ENCODE measurements at regions not wholly inside any gene's neighbourhood (a gene's known extent, or its start where the extent isn't known, plus 50 kb on each side); places are given as distances from the start of the nearest gene placed in this dataset.
"Not testable (repeated sequence)": the region's sequence is repeated elsewhere in the genome, so short reads cannot be mapped to it uniquely, and the experiment has no call there.

DNA sequence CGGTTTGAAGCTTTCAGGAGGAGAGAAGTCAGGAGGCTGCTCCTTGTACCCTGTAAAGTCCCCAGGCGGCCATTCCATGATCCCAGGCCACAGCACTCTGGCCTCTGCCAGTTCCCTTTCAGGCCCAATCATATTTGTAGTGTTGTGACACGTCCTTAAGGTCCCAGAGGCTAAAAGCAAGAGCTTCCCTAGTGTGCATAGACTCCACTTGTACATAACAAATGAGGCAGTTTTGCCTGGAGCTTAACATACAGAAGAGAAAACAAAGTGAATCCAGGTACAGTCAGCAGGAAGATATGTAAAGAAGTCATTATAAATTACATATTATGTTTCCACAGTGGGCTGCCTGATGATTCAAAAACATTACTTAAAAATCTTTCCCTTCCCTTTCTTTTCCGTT is 81.1 kb upstream of the RPH3A start:
- no peak overlapping the region for H3K4me3 ChIP-seq (ENCODE audit: low read length)
- no peak for DNase-seq (ENCODE audit: low read depth)
- TF ChIP-seq, protein P1, sequence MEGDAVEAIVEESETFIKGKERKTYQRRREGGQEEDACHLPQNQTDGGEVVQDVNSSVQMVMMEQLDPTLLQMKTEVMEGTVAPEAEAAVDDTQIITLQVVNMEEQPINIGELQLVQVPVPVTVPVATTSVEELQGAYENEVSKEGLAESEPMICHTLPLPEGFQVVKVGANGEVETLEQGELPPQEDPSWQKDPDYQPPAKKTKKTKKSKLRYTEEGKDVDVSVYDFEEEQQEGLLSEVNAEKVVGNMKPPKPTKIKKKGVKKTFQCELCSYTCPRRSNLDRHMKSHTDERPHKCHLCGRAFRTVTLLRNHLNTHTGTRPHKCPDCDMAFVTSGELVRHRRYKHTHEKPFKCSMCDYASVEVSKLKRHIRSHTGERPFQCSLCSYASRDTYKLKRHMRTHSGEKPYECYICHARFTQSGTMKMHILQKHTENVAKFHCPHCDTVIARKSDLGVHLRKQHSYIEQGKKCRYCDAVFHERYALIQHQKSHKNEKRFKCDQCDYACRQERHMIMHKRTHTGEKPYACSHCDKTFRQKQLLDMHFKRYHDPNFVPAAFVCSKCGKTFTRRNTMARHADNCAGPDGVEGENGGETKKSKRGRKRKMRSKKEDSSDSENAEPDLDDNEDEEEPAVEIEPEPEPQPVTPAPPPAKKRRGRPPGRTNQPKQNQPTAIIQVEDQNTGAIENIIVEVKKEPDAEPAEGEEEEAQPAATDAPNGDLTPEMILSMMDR (conservative IDR thresholded peaks at IDR 0.05; ENCODE audit: low read length): no peak

DNA sequence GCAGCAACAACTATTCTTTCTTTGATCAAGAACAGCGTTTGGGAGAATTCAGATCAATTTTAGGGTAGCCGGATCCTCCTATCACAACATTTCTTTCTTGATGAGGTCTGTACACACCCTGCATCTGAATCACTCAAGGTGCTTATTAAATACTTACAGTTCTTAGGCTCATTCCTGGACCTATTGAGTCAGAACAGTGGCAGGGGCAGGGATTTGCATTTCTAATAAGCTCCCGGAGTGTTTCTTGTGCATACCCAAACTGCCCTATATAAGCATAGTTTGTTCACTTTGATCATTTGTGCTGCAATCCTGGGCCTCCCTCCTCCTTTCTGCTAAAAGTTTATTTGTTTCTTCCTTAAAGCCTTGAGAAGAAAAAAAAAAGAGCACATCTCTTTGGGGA is 80.5 kb upstream of the RPH3A start:
- TF ChIP-seq, protein P1 (conservative IDR thresholded peaks at IDR 0.05; ENCODE audit: low read length): no peak
- no peak for DNase-seq (ENCODE audit: low read depth)
- no peak overlapping the region for H3K4me3 ChIP-seq (ENCODE audit: low read length)

DNA sequence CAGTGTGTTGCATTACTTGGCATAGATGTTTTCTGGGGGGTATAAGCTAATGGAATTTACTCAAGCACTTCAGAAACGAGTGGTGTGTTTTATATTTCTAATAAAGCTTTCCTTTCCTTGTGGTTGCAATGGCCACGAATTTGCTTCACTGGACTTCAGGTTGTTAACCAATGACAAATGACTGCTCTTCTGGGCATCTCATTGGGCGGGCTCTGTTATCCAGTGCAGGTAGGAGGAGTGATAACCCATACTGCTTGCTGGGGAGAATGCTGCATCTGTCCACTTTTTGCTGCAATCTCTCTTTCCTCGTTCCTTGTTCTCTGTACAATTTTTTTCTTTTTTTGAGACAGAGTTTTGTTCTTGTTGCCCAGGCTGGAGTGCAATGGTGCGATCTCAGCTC is 80.0 kb upstream of the RPH3A start:
- TF ChIP-seq, protein P1 (conservative IDR thresholded peaks at IDR 0.05; ENCODE audit: low read length): no peak
- no peak overlapping the region for H3K4me3 ChIP-seq (ENCODE audit: low read length)
- no peak for DNase-seq (ENCODE audit: low read depth)

DNA sequence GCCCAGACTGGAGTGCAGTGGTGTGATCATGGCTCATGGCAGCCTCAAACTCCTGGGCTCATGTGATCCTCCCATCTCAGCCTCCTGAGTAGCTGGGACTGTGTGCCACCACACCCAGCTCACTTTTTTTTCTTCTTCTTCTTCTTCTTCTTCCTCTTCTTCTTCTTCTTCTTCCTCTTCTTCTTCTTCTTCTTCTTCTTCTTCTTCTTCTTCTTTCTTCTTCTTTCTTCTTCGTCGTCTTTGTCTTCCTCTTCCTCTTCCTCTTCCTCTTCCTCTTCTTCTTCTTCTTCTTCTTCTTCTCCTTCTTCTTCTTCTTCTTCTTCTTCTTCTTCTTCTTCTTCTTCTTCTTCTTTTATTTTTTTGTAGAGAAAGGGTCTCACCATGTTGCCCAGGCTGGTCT is 78.8 kb upstream of the RPH3A start:
- H3K4me3 ChIP-seq (ENCODE audit: low read length); DNase-seq (ENCODE audit: low read depth): not testable (repeated sequence)

DNA sequence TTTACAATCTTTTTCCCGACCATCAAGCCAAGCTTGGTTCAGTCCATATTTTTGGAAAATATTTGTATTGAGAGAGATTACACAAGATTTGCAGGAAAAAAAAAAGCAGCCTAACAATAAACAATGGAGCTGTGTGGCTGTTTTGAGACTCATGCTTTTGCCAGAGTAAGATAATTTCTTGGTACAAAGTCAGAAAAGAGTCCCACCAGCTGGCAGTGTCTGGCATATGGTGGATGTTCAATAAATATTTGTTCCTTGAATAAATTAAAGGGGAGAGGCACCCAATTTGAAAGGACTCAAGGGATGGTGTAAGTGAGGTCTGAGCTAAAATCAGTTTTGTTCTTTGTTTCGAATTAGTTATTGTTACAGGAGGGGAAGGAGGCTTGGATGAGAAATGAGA is 78.1 kb upstream of the RPH3A start:
- no peak for DNase-seq (ENCODE audit: low read depth)
- TF ChIP-seq, protein P1 (conservative IDR thresholded peaks at IDR 0.05; ENCODE audit: low read length): no peak
- H3K4me3 ChIP-seq (ENCODE audit: low read length): no peak overlapping the region

DNA sequence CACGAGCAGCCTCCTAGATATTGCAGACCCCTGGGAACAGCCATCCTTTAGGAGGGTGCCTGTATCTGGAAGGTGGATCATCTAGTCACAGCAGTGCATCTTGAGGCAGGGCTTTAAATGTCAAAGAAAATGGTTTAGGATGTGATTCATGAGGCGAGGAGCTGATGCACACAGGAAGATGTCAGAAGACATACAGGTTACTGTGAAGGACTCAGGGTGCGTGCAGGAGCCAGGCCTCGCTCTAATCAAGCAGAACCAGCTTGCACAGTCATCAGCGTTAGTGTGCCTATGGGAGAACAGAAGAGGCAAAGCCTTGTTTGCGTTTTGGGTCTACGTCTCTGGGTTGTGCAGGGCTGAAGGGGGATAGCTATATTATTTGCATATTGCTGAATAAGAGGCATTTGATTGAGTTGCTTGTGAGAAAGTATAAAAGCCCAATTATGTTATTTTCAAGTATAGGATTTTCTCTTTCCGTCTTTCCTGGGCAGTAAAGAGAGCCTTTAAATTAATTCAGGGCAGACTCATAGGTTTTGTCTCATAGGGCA is 77.3 kb upstream of the RPH3A start:
- no peak for DNase-seq (ENCODE audit: low read depth)
- TF ChIP-seq, protein P1 (conservative IDR thresholded peaks at IDR 0.05; ENCODE audit: low read length): no peak
- no peak overlapping the region for H3K4me3 ChIP-seq (ENCODE audit: low read length)

DNA sequence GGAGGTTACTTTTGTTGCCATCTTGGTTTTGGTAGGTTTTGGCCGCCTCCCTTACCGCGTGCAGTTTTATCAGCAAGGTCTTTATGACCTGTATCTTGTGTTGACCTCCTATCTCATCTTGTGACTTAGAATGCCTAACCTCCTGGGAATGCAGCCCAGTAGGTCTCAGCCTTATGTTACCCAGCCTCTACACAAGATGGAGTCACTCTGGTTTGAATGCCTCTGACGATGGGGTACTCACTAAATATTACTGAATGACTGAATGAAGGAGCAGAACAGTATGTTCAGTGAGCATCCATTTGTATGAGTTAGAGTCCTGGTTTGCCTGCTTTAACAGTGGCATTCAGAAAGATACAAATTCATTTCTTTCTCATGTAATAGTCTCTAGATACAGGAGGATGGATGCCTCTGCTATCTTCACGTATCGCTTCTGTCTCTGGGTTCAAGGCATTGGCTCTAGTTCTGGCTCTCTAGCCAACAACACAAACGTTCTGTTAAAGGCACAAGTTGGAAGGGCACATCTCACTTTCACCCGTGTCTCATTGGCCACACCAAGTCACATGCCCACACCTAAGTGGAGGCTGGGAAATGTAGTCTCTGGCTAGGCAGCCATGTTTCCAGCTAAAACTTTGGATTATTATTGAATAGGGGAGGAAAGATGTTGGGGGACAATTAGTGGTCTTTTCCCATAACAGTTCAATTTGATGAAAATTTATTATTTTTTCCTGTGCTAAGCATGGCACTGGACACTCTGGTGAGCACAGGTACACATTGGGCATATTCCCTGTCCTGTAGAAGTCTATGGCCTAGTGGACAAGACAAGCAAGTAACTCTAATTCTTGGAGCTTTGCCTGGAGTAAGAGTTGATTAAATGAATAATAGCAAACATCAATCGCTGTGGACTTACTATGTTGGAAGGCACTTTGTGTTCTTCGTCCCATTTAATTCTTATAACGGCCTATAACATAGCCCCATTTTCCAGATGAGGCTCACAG is 75.2 kb upstream of the RPH3A start:
- DNase-seq (ENCODE audit: low read depth): no peak
- no peak overlapping the region for H3K4me3 ChIP-seq (ENCODE audit: low read length)
- TF ChIP-seq, protein P1 (conservative IDR thresholded peaks at IDR 0.05; ENCODE audit: low read length): no peak

Data from AG10803 (cell line).